ENCODE measurements at regions not wholly inside any gene's neighbourhood (a gene's known extent, or its start where the extent isn't known, plus 50 kb on each side); places are given as distances from the start of the nearest gene placed in this dataset.
"Not testable (repeated sequence)": the region's sequence is repeated elsewhere in the genome, so short reads cannot be mapped to it uniquely, and the experiment has no call there.

DNA sequence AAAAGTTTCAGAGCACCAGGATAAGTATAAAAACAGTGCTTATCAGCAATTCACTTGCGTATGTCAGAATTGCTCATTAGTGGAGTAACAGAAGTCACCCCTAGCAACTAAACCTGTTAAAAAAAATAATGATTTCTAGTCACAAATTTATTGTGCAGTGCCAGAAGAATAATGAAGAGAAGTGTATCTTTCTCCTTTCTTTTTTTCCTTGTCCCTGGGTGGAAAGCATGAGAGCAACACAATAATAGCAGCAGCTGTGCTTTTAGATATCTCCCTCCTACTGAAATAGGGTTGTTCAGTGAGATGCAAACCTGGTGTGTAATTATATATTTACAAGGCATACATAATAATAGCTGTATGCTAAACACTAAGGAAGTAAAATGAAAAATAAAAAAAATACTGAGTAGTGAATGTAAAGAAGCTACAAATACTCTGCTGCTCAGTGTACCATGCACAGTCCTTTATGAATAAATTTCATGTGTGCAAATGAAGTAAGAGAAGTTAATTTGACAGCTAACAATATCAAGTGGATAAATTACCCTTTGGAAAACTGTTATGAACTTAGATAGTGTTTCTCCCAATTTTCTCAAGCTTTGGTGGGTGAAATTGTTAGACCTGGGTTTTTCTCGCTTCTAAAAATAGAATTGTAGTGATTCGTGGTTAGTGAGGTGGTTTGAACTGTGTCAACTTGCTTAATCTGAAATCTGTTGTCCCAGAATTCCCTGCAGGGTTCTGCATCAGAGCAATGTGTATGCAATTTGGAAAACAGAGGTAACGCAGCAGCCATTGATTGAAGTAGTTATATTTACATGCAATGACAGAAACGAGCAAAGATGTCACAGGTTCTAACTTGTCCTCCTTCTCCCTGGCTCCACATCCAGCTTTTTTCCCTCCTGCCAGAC lies 125.7 kb upstream of the NDST3 start:
- DNase-seq (ENCODE audit: low spot score), result no peak

DNA sequence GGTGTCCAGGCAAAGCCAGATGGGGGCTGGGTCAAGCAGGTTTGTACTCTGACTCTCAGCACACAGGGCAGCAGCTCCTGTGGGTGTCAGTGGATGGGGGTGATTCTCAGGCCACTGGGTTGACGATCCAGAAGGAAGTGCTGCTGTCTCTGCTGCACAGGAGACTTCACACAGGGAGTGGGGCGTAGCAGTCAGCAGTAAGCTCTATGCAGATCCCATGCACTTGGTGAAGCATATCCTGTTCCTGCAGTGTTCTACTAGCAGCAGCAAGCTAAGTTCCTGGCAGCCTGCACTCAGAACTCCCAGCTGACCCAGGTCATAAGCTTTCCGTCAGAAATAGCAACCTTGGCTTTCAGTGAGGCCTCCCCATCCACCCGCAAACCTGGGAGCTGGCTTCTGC lies 117.6 kb upstream of the NDST3 start:
- DNase-seq (ENCODE audit: low spot score), result no peak

DNA sequence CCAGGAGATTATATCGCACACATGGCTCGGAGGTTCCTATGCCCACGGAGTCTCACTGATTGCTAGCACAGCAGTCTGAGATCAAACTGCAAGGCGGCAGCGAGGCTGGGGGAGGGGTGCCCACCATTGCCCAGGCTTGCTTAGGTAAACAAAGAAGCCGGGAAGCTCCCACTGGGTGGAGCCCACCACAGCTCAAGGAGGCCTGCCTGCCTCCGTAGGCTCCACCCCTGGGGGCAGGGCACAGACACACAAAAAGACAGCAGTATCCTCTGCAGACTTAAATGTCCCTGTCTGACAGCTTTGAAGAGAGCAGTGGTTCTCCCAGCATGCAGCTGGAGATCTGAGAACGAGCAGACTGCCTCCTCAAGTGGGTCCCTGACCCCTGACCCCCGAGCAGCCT lies 112.0 kb upstream of the NDST3 start:
- DNase-seq (ENCODE audit: low spot score), result not testable (repeated sequence)

DNA sequence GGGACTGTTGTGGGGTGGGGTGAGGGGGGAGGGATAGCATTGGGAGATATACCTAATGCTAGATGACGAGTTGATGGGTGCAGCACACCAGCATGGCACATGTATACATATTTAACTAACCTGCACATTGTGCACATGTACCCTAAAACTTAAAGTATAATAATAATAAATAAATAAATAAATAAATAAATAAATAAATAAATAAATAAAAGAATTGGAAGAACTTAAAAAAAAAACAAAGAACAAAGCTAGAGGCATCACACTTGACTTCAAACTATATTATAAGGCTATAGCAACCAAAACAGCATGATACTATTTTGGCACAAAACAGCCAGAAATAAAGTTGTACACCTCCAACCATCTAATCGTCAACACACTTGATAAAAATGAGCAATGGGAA lies 106.5 kb upstream of the NDST3 start:
- not testable (repeated sequence) for DNase-seq (ENCODE audit: low spot score)

DNA sequence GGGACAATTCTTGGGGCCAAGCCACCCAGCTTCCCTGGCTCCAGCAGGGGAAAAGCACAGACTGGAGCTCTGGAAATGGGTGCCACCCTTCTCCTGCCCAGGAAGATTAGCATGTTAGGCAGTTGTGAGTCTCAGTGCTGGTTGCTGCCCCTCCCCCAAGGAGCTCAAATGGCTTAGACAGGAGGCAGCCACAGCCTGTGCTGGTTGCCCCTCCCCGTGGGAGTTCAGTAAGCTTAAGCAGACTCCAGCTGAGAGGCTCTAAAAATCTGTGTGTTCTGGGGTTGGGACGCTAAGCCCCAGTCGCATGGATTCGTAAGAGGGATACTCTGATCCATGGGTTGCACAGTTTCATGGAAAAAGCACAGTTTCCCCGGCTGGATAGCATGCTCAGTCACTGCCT lies 92.7 kb upstream of the NDST3 start:
- DNase-seq (ENCODE audit: low spot score), result no peak

DNA sequence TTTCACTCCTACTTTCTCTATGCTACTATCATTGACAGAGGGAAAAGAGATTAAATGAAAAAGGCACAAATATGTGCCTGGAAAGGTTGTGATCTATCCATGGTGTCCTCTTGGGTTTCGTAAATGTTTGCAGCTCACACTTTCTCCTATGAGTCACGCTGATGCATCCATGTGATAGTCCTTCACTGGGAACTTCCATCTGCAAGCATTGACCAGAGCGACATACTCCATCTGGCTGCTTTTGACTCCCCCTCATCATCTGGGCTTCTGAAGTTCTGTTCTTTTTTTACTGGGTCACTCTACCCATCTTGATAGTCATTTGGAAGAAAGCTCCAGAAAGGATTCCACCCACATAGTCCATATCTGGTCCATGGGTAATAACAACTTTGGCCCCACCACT lies 84.7 kb upstream of the NDST3 start:
- DNase-seq (ENCODE audit: low spot score), result no peak

DNA sequence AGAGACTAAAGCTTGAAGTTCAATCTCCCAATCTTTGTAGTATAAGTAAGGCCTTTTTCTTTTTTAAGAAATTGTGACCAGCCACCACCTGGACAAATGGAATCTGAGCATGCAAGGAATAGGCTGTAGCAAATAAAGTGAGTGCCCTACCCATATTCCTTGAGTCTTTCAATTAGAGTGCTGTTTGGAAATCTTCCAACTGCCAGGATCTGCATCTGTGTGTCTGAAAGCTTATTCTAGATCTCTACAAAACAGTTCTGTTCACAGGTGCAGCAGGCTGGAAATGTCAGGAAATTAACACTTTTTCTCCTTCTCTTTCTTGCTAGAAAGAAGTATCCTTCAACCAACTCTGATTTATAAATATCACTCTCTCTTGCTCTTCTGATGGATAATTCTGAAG lies 76.7 kb upstream of the NDST3 start:
- no peak for DNase-seq (ENCODE audit: low spot score)

DNA sequence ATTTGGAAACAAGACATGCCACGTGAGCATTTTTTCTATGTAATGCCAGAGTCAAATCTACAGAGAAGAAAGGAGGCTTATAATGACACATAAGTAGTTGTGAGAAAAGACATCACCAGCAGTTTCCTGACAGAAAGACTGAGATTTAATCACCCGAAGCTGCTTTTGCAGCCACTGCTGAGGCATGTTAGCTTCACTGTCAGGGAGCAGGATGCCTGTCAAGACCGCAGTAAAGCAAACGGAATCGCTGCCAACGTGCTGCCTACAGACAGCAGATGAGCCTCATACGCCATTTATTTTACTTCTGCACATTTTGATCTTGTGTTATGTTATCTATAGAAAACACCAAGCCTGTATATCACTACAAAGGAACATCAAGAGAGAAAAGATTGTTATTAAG lies 68.7 kb upstream of the NDST3 start:
- DNase-seq (ENCODE audit: low spot score), result peak; percentile 4

DNA sequence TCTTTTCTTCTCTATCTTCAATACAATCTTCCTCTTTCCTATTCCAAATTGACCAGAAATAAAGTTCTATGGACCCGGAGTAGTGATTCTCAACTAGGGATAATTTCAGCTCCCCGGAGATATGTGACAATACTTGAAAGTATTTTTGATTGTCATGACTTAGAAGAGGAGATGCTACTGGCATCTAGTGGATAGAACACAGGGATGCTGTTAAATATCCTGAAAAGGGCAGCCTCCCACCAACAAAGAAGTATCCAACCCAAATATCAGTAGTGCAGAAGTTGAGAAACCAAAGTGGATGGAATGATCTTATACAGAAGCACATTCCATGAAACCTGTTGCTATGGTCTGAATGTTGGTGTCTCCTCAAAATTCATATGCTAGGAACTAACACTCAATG lies 65.7 kb upstream of the NDST3 start:
- no peak for DNase-seq (ENCODE audit: low spot score)

DNA sequence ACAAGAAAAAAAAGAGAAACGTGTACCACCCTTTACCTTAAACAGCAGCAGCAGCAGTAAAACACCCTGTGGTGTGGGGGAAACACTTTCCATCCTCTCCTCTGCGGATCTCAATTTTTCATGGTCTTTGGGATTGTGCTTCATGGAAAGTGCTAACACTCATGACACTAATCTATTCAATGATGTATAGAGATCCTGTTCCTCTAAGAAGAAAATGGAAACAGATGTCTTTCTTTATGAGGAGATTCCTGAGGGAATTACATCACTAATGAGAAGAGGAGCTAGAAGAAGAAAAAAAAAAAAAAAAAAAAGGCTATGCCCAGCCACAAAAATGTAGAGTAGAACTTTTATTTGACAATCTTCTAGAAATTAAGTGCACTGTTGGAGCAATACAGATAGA lies 62.9 kb upstream of the NDST3 start:
- DNase-seq (ENCODE audit: low spot score), result no peak

DNA sequence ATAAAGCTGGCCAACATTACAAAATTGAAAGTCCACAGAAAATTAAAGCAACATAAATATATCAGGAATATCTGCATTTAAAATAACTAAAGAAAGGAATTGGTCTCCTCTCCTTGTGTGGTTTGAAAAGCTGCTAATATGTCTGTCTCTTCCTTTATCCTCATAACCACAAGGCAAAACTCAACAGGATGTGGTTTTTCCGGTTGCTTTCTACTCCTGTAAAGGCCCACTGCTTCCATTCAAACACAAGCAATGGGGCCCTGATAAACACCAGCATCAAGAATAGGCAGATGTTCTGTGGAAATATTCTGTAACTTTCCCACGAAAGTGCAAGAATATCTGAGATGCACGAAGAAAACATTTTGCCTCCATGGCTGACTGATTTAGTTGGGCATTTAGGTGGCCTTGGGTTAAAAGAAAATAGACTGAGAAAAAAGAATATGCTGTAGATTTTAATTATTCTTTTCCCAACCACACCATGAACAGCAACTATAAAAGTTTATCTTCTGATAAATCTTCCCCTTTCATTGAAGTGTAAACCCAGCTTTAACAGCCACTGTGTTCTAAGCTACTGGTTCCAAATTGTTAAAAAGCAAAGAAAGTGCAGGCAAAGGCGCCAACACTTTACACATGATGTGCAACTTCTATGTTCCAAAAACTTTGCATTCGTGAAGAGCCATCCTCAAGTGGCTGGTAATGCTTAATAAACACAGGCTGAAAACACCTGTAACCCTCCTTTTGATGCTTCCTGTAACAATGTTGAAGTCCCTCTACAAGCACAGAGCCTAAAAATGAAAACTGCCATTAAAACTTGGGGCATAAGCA lies 50.5 kb upstream of the NDST3 start:
- no peak for DNase-seq (ENCODE audit: low spot score)

DNA sequence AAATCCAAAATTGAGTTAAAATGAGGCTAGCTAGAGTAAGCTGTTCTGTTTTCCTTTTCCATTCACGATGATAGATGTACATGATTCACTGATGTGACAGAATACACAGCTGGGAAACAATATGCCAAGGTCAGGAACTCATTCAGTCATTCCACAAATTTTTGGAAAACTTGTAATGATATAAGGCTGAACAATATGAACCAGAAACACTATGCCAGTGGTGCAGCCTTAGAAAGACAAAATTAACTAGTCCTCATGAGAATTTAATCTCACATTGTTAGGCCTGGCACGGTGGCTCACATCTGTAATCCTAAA lies 50.0 kb upstream of the NDST3 start:
- no peak for DNase-seq (ENCODE audit: low spot score)

Small RNA genes in the stretch of these regions (small RNA-seq; reads per million reads assigned to genes)
- gene AC107399.1, result 0 reads per million in 2 experiments
